HCT116 (cell line): ENCODE measurements at regions not wholly inside any gene's neighbourhood (a gene's known extent, or its start where the extent isn't known, plus 50 kb on each side); places are given as distances from the start of the nearest gene placed in this dataset.

ENCODE experiments used
- ATAC-seq: fragments of 200-7000 bp; cut with Tn5 transposase; 2 replicates; pipeline ENCODE4 v1.9.1; 2020; ENCODE audit warnings: mild to moderate bottlenecking, moderate library complexity
- BruUV-seq: library from RNA; stranded (reverse); fragments of 400-500 nt; replicated peaks from 2 replicates; lab custom pipeline; 2021; lab: Mats Ljungman, UMichigan
- CTCF ChIA-PET: fragments of 300-600 bp; sonication (Branson Sonifier 250); formaldehyde crosslinking; loops from one replicate; lab custom pipeline; 2021; ENCODE audit warnings: antibody characterized with exemption; lab: Charles Lee
- POLR2A ChIA-PET: fragments of 300-600, 350-600 bp; sonication (Branson Sonifier 250); formaldehyde crosslinking; loops from one replicate; lab custom pipeline; 2021; ENCODE audit warnings: antibody characterized with exemption; lab: Charles Lee
- RAD21 ChIA-PET, 2 experiments: fragments of 300-600 bp; sonication (Branson Sonifier 250); formaldehyde crosslinking; loops; one replicate each; lab custom pipeline; 2023; ENCODE audit warnings: low total read pairs in 2 of 2; ENCODE audit not compliant: uncharacterized antibody in 2 of 2, unreplicated experiment in 2 of 2, low non-redundant PET in 1 of 2; lab: Charles Lee
- DNase-seq: peaks from one replicate; pipeline ENCODE4 v3.0.0-alpha.2; 2010; ENCODE audit warnings: low read depth, low spot score
- H2AFZ ChIP-seq: fragments of 200-600 bp; shearing (Covaris generic), sonication (generic); 2 replicates; pipeline ENCODE4 v1.6.1; 2017; ENCODE audit warnings: low read depth, mixed run types, mixed read lengths, antibody characterized with exemption, low read length; ENCODE audit not compliant: poor library complexity, severe bottlenecking
- H3K27ac ChIP-seq: 2 replicates; pipeline ENCODE4 v1.5.1; 2012; ENCODE audit warnings: low read depth, low read length
- H3K27me3 ChIP-seq: fragments of 200-600 bp; sonication (generic); 2 replicates; pipeline ENCODE4 v1.6.1; 2016; ENCODE audit warnings: mixed run types, low read length, mixed read lengths; ENCODE audit not compliant: insufficient read depth
- H3K36me3 ChIP-seq, 2 experiments: fragments of 200-500 bp in 1 of 2; fragments of 200-600 bp in 1 of 2; sonication (Bioruptor generic) in 1 of 2; sonication (generic) in 1 of 2; 2 replicates each; pipeline versions ENCODE4 v1.5.1 to v1.6.1; 2014 to 2016; ENCODE audit warnings: low read length in 2 of 2, inconsistent platforms in 1 of 2, mixed read lengths in 1 of 2, mixed run types in 1 of 2; ENCODE audit not compliant: insufficient read depth in 2 of 2, control insufficient read depth in 1 of 2
- H3K4me1 ChIP-seq, 2 experiments: fragments of 200-600 bp in 1 of 2; sonication (generic) in 1 of 2; 2 replicates each; pipeline versions ENCODE4 v1.5.1 to v1.6.1; 2012 to 2017; ENCODE audit warnings: low read length in 2 of 2, inconsistent platforms in 1 of 2, mild to moderate bottlenecking in 1 of 2, mixed read lengths in 1 of 2, mixed run types in 1 of 2, moderate library complexity in 1 of 2; ENCODE audit not compliant: insufficient read depth in 2 of 2, control insufficient read depth in 1 of 2
- H3K4me2 ChIP-seq: fragments of 200-600 bp; sonication (generic); 2 replicates; pipeline ENCODE4 v1.6.1; 2017; ENCODE audit warnings: mixed run types, low read length, mixed read lengths
- H3K4me3 ChIP-seq, 2 experiments: fragments of 200-600 bp in 1 of 2; sonication (generic) in 1 of 2; replicated peaks in 1 of 2; 2 replicates each; pipeline ENCODE4 v1.5.1; 2011 to 2016; ENCODE audit warnings: low read length in 2 of 2, control low read depth in 1 of 2, low read depth in 1 of 2, mild to moderate bottlenecking in 1 of 2, mixed read lengths in 1 of 2, mixed run types in 1 of 2
- H3K79me2 ChIP-seq: fragments of 200-600 bp; sonication (generic); 2 replicates; pipeline ENCODE4 v1.6.1; 2017; ENCODE audit warnings: mild to moderate bottlenecking, mixed run types, low read length, moderate library complexity, mixed read lengths; ENCODE audit not compliant: insufficient read depth
- H3K9ac ChIP-seq: fragments of 200-600 bp; sonication (generic); 2 replicates; pipeline ENCODE4 v1.6.1; 2016; ENCODE audit warnings: low read length, mixed read lengths
- H3K9me2 ChIP-seq: fragments of 200-600 bp; sonication (generic), shearing (Covaris generic); 2 replicates; pipeline ENCODE4 v1.6.1; 2017; ENCODE audit warnings: mixed run types, mild to moderate bottlenecking, moderate library complexity; ENCODE audit not compliant: insufficient read depth
- H3K9me3 ChIP-seq, 2 experiments: fragments of 200-500 bp in 1 of 2; fragments of 200-600 bp in 1 of 2; sonication (Bioruptor generic) in 1 of 2; sonication (generic) in 1 of 2; 2 replicates each; pipeline ENCODE4 v1.6.1; 2014 to 2017; ENCODE audit warnings: low read length in 2 of 2, mixed read lengths in 2 of 2, inconsistent platforms in 1 of 2, low read depth in 1 of 2, mild to moderate bottlenecking in 1 of 2, mixed run types in 1 of 2, moderate library complexity in 1 of 2; ENCODE audit not compliant: control insufficient read depth in 1 of 2, insufficient read depth in 1 of 2
- H4K20me1 ChIP-seq: fragments of 200-600 bp; sonication (generic), shearing (Covaris generic); 2 replicates; pipeline ENCODE4 v1.6.1; 2017; ENCODE audit warnings: mixed run types, mild to moderate bottlenecking, moderate library complexity; ENCODE audit not compliant: insufficient read depth
- EZH2 ChIP-seq: fragments of 200-600 bp; sonication (generic); IDR thresholded peaks from 2 replicates; pipeline ENCODE4 v1.6.1; 2017; ENCODE audit warnings: antibody characterized with exemption, mixed run types
- FOSL1 ChIP-seq: IDR thresholded peaks from 2 replicates; pipeline ENCODE4 v1.6.1; 2012; ENCODE audit warnings: low read depth
- POLR2A ChIP-seq: IDR thresholded peaks from 2 replicates; pipeline ENCODE4 v1.7.0; 2011; ENCODE audit warnings: borderline replicate concordance; ENCODE audit not compliant: insufficient read depth, insufficient read length; ENCODE audit errors: extremely low read depth
- POLR2AphosphoS5 ChIP-seq: IDR thresholded peaks from 2 replicates; pipeline ENCODE4 v1.6.1; 2011; ENCODE audit warnings: mild to moderate bottlenecking, low read depth, low read length, moderate library complexity
- SP1 ChIP-seq: IDR thresholded peaks from 2 replicates; pipeline ENCODE4 v1.6.1; 2012; ENCODE audit warnings: low read depth
- SRF ChIP-seq: IDR thresholded peaks from 2 replicates; pipeline ENCODE4 v1.6.1; 2012; ENCODE audit warnings: low read depth
- TCF7L2 ChIP-seq: IDR thresholded peaks from 2 replicates; pipeline ENCODE4 v1.7.0; 2011; ENCODE audit warnings: borderline replicate concordance, inconsistent platforms; ENCODE audit not compliant: insufficient read depth, insufficient read length; ENCODE audit errors: extremely low read depth
- YY1 ChIP-seq: IDR thresholded peaks from 2 replicates; pipeline ENCODE4 v1.6.1; 2011; ENCODE audit warnings: low read length, low read depth, moderate library complexity, mild to moderate bottlenecking; ENCODE audit not compliant: insufficient replicate concordance; ENCODE audit errors: extremely low read depth
- intact Hi-C: fragments of 100-400 bp; cut with micrococcal nuclease; formaldehyde crosslinking; loops from 2 replicates; pipeline ENCODE4 v1.10.0; 2022
- TF ChIP-seq, protein P1 (sequence below): IDR thresholded peaks from 2 replicates; pipeline ENCODE4 v1.6.1; 2012
- TF ChIP-seq, protein P2 (sequence below): IDR thresholded peaks from 2 replicates; pipeline ENCODE4 v1.6.1; 2012
- TF ChIP-seq, protein P3 (sequence below): IDR thresholded peaks from 2 replicates; pipeline ENCODE4 v1.6.1; 2011; ENCODE audit warnings: mild to moderate bottlenecking, low read length, moderate library complexity; ENCODE audit not compliant: insufficient replicate concordance; ENCODE audit errors: extremely low read depth
- TF ChIP-seq, protein P4 (sequence below), 3 experiments: fragments of 200-600 bp in 1 of 3; sonication (generic) in 1 of 3; IDR thresholded peaks in 2 of 3; conservative IDR thresholded peaks in 1 of 3; 2 replicates each; pipeline ENCODE4 v1.5.1; 2012 to 2017; ENCODE audit warnings: low read depth in 2 of 3, low read length in 2 of 3, antibody characterized with exemption in 1 of 3, borderline replicate concordance in 1 of 3, control low read depth in 1 of 3, mild to moderate bottlenecking in 1 of 3, mixed read lengths in 1 of 3, mixed run types in 1 of 3, moderate library complexity in 1 of 3; ENCODE audit not compliant: insufficient read depth in 1 of 3

DNA sequence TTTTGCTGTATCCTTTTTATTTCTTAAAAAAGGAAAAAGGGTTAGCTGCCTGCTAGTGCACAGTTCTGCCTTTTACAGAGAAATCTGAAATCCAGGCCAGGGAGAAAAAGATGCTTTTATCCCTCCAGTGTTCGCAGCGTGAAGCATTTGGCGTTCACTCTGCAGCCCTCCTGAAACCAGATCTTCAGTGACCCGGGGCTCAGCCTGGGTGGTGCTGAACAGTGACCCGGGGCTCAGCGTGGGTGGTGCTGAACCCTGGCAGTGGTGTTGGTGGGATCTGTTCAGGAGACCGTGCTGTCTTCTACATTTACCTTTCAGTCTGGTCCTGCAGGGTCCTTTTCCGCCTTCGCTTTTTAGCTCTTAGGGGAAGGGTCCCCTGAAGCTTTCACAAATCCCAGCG, 164.7 kb upstream of the KLF6 start:
- Histone ChIP-seq H3K4me3 (no peak overlapping the region), H3K9me3 (no peaks in the 10 kb centered on the region), H3K9me2 (no peaks in the 10 kb centered on the region), H3K27me3 (no peaks in the 10 kb centered on the region), H3K4me2 (no peak overlapping the region), H3K4me1 (no peaks in the 10 kb centered on the region), H3K9ac (no peak overlapping the region), H2AFZ (no peak overlapping the region), H3K79me2 (no peaks in the 10 kb centered on the region), H4K20me1 (no peaks in the 10 kb centered on the region), H3K36me3 (no peaks in the 10 kb centered on the region), H3K27ac (no peak overlapping the region)
- ChIA-PET CTCF (no interaction called here), RAD21 (no interaction called here), POLR2A (no interaction called here)
- DNase-seq (no peak), ATAC-seq (no peak)
- intact Hi-C loops = no loop called here
- TF ChIP-seq SRF = no peak
- no peak for TF ChIP-seq POLR2AphosphoS5
- TF ChIP-seq EZH2 = no peak
- TF ChIP-seq, protein P1, sequence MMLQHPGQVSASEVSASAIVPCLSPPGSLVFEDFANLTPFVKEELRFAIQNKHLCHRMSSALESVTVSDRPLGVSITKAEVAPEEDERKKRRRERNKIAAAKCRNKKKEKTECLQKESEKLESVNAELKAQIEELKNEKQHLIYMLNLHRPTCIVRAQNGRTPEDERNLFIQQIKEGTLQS = no peak
- TF ChIP-seq, protein P2, sequence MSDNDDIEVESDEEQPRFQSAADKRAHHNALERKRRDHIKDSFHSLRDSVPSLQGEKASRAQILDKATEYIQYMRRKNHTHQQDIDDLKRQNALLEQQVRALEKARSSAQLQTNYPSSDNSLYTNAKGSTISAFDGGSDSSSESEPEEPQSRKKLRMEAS = no peak
- BruUV-seq = no TSS peak

DNA sequence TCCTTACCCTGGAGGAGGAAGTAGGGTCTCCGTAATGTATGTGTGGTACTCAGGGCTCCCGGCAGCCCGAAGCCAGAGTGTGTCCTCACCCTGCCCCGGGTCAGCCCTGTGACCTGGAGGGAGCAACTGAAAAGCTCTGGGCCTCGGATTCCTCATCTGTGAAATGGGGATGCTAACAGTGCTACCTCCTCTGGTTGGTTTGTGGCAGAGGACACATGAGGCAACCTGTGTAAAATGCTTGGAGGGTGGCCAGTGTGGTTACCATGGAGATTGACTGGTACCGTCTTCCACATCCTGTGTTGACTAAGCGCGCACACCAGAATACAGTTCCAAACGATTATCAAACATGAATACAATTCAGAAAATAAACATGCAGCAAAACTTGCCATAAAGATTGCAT, 163.8 kb upstream of the KLF6 start:
- no TSS peak for BruUV-seq
- ChIA-PET POLR2A (no interaction called here), CTCF (no interaction called here), RAD21 (no interaction called here)
- Histone ChIP-seq H4K20me1 (no peaks in the 10 kb centered on the region), H3K4me1 (no peaks in the 10 kb centered on the region), H3K79me2 (no peaks in the 10 kb centered on the region), H3K36me3 (no peaks in the 10 kb centered on the region), H3K4me2 (no peak overlapping the region), H3K9me3 (no peaks in the 10 kb centered on the region), H3K9me2 (no peaks in the 10 kb centered on the region), H3K4me3 (no peak overlapping the region), H3K27ac (no peak overlapping the region), H2AFZ (no peak overlapping the region), H3K27me3 (no peaks in the 10 kb centered on the region), H3K9ac (no peak overlapping the region)
- intact Hi-C loops = no loop called here
- DNase-seq (no peak), ATAC-seq (no peak)
- TF ChIP-seq TCF7L2 (no peak), SP1 (no peak), SRF (no peak), FOSL1 (no peak), YY1 (no peak), POLR2A (no peak), POLR2AphosphoS5 (no peak)
- TF ChIP-seq, protein P1 = no peak
- TF ChIP-seq, protein P2 = no peak
- TF ChIP-seq, protein P3, sequence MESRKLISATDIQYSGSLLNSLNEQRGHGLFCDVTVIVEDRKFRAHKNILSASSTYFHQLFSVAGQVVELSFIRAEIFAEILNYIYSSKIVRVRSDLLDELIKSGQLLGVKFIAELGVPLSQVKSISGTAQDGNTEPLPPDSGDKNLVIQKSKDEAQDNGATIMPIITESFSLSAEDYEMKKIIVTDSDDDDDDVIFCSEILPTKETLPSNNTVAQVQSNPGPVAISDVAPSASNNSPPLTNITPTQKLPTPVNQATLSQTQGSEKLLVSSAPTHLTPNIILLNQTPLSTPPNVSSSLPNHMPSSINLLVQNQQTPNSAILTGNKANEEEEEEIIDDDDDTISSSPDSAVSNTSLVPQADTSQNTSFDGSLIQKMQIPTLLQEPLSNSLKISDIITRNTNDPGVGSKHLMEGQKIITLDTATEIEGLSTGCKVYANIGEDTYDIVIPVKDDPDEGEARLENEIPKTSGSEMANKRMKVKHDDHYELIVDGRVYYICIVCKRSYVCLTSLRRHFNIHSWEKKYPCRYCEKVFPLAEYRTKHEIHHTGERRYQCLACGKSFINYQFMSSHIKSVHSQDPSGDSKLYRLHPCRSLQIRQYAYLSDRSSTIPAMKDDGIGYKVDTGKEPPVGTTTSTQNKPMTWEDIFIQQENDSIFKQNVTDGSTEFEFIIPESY = no peak
- TF ChIP-seq, protein P4, sequence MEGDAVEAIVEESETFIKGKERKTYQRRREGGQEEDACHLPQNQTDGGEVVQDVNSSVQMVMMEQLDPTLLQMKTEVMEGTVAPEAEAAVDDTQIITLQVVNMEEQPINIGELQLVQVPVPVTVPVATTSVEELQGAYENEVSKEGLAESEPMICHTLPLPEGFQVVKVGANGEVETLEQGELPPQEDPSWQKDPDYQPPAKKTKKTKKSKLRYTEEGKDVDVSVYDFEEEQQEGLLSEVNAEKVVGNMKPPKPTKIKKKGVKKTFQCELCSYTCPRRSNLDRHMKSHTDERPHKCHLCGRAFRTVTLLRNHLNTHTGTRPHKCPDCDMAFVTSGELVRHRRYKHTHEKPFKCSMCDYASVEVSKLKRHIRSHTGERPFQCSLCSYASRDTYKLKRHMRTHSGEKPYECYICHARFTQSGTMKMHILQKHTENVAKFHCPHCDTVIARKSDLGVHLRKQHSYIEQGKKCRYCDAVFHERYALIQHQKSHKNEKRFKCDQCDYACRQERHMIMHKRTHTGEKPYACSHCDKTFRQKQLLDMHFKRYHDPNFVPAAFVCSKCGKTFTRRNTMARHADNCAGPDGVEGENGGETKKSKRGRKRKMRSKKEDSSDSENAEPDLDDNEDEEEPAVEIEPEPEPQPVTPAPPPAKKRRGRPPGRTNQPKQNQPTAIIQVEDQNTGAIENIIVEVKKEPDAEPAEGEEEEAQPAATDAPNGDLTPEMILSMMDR (IDR thresholded peaks at IDR 0.05 in 2 of 3, conservative IDR thresholded peaks at IDR 0.05 in 1 of 3; ENCODE audit: borderline replicate concordance in 1 of 3, insufficient read depth in 1 of 3, low read depth in 2 of 3, low read length in 2 of 3) = no peak
